PC-3 (cell line): ENCODE measurements at regions not wholly inside any gene's neighbourhood (a gene's known extent, or its start where the extent isn't known, plus 50 kb on each side); places are given as distances from the start of the nearest gene placed in this dataset.

Source experiments
- ATAC-seq: fragments of 200-7000 bp; cut with Tn5 transposase; 2 replicates; pipeline ENCODE4 v1.9.1; 2020; ENCODE audit warnings: mild to moderate bottlenecking, moderate library complexity
- BruUV-seq: library from RNA; stranded (reverse); fragments of 400-500 nt; replicated peaks from 2 replicates; lab custom pipeline; 2021; lab: Mats Ljungman, UMichigan
- CTCF ChIA-PET: fragments of 300-600 bp; sonication (Branson Sonifier 250); formaldehyde crosslinking; loops from one replicate; lab custom pipeline; 2022; ENCODE audit warnings: antibody characterized with exemption; lab: Charles Lee
- POLR2A ChIA-PET: fragments of 300-600 bp; sonication (Branson Sonifier 250); formaldehyde crosslinking; loops from one replicate; lab custom pipeline; 2022; ENCODE audit warnings: antibody characterized with exemption; ENCODE audit not compliant: unreplicated experiment; lab: Charles Lee
- DNase-seq: peaks from one replicate; pipeline ENCODE4 v3.0.0-alpha.2; 2015
- H2AFZ ChIP-seq: fragments of 300-600 bp; sonication (generic); 2 replicates; pipeline ENCODE4 v1.6.0; 2016; ENCODE audit warnings: antibody characterized with exemption, low read length
- H3F3A ChIP-seq: fragments of 300-600 bp; sonication (generic); one replicate; pipeline ENCODE4 v1.6.0; 2017; ENCODE audit warnings: antibody characterized with exemption, low read length, control low read depth, mild to moderate bottlenecking; ENCODE audit not compliant: unreplicated experiment
- H3K27ac ChIP-seq: fragments of 300-600 bp; sonication (generic); 2 replicates; pipeline ENCODE4 v1.5.1; 2016; ENCODE audit warnings: mild to moderate bottlenecking, low read length
- H3K27me3 ChIP-seq: fragments of 300-600 bp; sonication (generic); 2 replicates; pipeline ENCODE4 v1.6.1; 2016; ENCODE audit warnings: low read length, mixed read lengths
- H3K36me3 ChIP-seq: fragments of 300-600 bp; sonication (generic); 2 replicates; pipeline ENCODE4 v1.6.1; 2016; ENCODE audit warnings: low read depth, mixed run types, low read length, mixed read lengths
- H3K4me1 ChIP-seq: fragments of 300-600 bp; sonication (generic); 2 replicates; pipeline ENCODE4 v1.5.1; 2016; ENCODE audit warnings: low read length; ENCODE audit not compliant: insufficient read depth
- H3K4me2 ChIP-seq: fragments of 300-600 bp; sonication (generic); 2 replicates; pipeline ENCODE4 v1.6.0; 2016; ENCODE audit warnings: low read length
- H3K4me3 ChIP-seq: fragments of 300-600 bp; sonication (generic); 2 replicates; pipeline ENCODE4 v1.5.1; 2016; ENCODE audit warnings: mild to moderate bottlenecking, low read length, mixed read lengths
- H3K79me2 ChIP-seq: fragments of 300-600 bp; sonication (generic); 2 replicates; pipeline ENCODE4 v1.6.1; 2017; ENCODE audit warnings: low read length, mixed read lengths
- H3K9ac ChIP-seq: fragments of 300-600 bp; sonication (generic); 2 replicates; pipeline ENCODE4 v1.6.0; 2016; ENCODE audit warnings: mild to moderate bottlenecking, low read length
- H3K9me2 ChIP-seq: fragments of 300-600 bp; sonication (generic); replicated peaks from 2 replicates; pipeline ENCODE4 v1.6.1; 2016; ENCODE audit warnings: mixed run types, low read length, mixed read lengths
- H3K9me3 ChIP-seq: fragments of 300-600 bp; sonication (generic); 2 replicates; pipeline ENCODE4 v1.6.1; 2016; ENCODE audit warnings: low read length, mixed read lengths
- H4K20me1 ChIP-seq: fragments of 300-600 bp; sonication (generic); 2 replicates; pipeline ENCODE4 v1.6.1; 2016; ENCODE audit warnings: low read length, mixed read lengths
- EZH2 ChIP-seq: fragments of 300-600 bp; sonication (generic); IDR thresholded peaks from one replicate; pipeline ENCODE4 v1.6.1; 2017; ENCODE audit warnings: antibody characterized with exemption, mild to moderate bottlenecking, low read length; ENCODE audit not compliant: unreplicated experiment
- EZH2phosphoT487 ChIP-seq: fragments of 300-600 bp; sonication (generic); IDR thresholded peaks from 2 replicates; pipeline ENCODE4 v1.6.1; 2018; ENCODE audit warnings: mild to moderate bottlenecking, antibody characterized with exemption, low read length, borderline replicate concordance
- intact Hi-C: fragments of 100-400 bp; cut with micrococcal nuclease; formaldehyde crosslinking; loops from 2 replicates; pipeline ENCODE4 v1.9.0; 2023
- TF ChIP-seq, protein P1 (sequence below): fragments of 300-600 bp; sonication (generic); conservative IDR thresholded peaks from 2 replicates; pipeline ENCODE4 v1.5.1; 2017; ENCODE audit warnings: antibody characterized with exemption, low read depth, mild to moderate bottlenecking, low read length

GRCh38 chr9:73863924-73864323 lies 633.2 kb upstream of the RORB start:
- ATAC-seq: no peak
- Histone ChIP-seq H3K4me2 (no peak overlapping the region), H4K20me1 (no peaks in the 10 kb centered on the region), H3K36me3 (no peaks in the 10 kb centered on the region), H3K9ac (no peak overlapping the region), H2AFZ (no peak overlapping the region), H3K27me3 (no peaks in the 10 kb centered on the region), H3F3A (no peaks in the 10 kb centered on the region), H3K9me3 (no peaks in the 10 kb centered on the region), H3K9me2 (no peaks in the 10 kb centered on the region), H3K4me3 (no peak overlapping the region), H3K4me1 (no peaks in the 10 kb centered on the region), H3K27ac (no peak overlapping the region), H3K79me2 (no peaks in the 10 kb centered on the region)
- ChIA-PET POLR2A (no interaction called here), CTCF (no interaction called here)
- BruUV-seq: no TSS peak
- DNase-seq: no peak
- intact Hi-C loops: no loop called here
- TF ChIP-seq EZH2: no peak
- TF ChIP-seq, protein P1, sequence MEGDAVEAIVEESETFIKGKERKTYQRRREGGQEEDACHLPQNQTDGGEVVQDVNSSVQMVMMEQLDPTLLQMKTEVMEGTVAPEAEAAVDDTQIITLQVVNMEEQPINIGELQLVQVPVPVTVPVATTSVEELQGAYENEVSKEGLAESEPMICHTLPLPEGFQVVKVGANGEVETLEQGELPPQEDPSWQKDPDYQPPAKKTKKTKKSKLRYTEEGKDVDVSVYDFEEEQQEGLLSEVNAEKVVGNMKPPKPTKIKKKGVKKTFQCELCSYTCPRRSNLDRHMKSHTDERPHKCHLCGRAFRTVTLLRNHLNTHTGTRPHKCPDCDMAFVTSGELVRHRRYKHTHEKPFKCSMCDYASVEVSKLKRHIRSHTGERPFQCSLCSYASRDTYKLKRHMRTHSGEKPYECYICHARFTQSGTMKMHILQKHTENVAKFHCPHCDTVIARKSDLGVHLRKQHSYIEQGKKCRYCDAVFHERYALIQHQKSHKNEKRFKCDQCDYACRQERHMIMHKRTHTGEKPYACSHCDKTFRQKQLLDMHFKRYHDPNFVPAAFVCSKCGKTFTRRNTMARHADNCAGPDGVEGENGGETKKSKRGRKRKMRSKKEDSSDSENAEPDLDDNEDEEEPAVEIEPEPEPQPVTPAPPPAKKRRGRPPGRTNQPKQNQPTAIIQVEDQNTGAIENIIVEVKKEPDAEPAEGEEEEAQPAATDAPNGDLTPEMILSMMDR: no peak
- no peak for TF ChIP-seq EZH2phosphoT487

DNA sequence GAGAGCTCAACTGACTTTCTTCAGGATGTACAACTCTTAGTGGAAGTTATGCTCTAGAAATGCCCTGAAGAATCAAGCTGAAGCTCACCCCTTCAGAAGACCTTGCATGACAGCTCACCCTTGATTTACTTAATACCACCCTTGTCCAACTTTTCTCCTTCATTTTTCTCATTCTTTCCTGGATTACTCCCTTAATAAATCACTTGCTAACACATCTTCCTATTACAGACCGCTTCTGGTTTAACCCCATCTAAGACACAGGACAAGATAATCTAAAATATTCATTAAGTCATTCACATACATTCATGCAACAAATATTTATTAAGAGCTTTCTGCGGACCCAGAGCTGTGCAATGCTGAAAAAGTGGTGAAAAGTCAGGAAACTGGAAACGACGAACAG lies 630.7 kb upstream of the RORB start:
- no peaks in the 10 kb centered on the region for H3K9me3 ChIP-seq
- H3K9ac ChIP-seq: no peak overlapping the region
- DNase-seq (no peak), ATAC-seq (no peak)
- H3K27ac ChIP-seq: no peak overlapping the region
- H3K79me2 ChIP-seq: no peaks in the 10 kb centered on the region
- H4K20me1 ChIP-seq: no peaks in the 10 kb centered on the region
- no TSS peak for BruUV-seq
- no peaks in the 10 kb centered on the region for H3F3A ChIP-seq
- CTCF ChIA-PET: no interaction called here
- no peak overlapping the region for H2AFZ ChIP-seq
- H3K9me2 ChIP-seq: no peaks in the 10 kb centered on the region
- TF ChIP-seq EZH2: no peak
- TF ChIP-seq EZH2phosphoT487: no peak
- TF ChIP-seq, protein P1: no peak
- no peak overlapping the region for H3K4me2 ChIP-seq
- POLR2A ChIA-PET: no interaction called here
- intact Hi-C loops: no loop called here
- H3K4me3 ChIP-seq: no peak overlapping the region
- H3K4me1 ChIP-seq: no peaks in the 10 kb centered on the region
- H3K36me3 ChIP-seq: no peaks in the 10 kb centered on the region
- H3K27me3 ChIP-seq: no peaks in the 10 kb centered on the region

- no peaks in the 10 kb centered on the region for H4K20me1 ChIP-seq
- no peaks in the 10 kb centered on the region for H3K9me2 ChIP-seq
- ATAC-seq (peak; percentile 56), DNase-seq (peak; percentile 69)
- no peaks in the 10 kb centered on the region for H3K36me3 ChIP-seq
- H2AFZ ChIP-seq: no peak overlapping the region
- BruUV-seq: no TSS peak
- no peak overlapping the region for H3K4me2 ChIP-seq
- TF ChIP-seq, protein P1: no peak
- TF ChIP-seq EZH2 (no peak), EZH2phosphoT487 (no peak)
- no peaks in the 10 kb centered on the region for H3K9me3 ChIP-seq
- intact Hi-C loops: no loop called here
- H3F3A ChIP-seq: no peaks in the 10 kb centered on the region
- H3K27me3 ChIP-seq: no peaks in the 10 kb centered on the region
- H3K27ac ChIP-seq: no peak overlapping the region
- H3K79me2 ChIP-seq: no peaks in the 10 kb centered on the region
- H3K4me3 ChIP-seq: no peak overlapping the region
- H3K4me1 ChIP-seq: no peaks in the 10 kb centered on the region
- H3K9ac ChIP-seq: no peak overlapping the region
- ChIA-PET POLR2A (no interaction called here), CTCF (no interaction called here)
These were observed 627.9 kb upstream of the RORB start for GRCh38 chr9:73869264-73869663.
